Tibial nerve (tissue), 3 donors: ENCODE measurements at regions not wholly inside any gene's neighbourhood (a gene's known extent, or its start where the extent isn't known, plus 50 kb on each side); places are given as distances from the start of the nearest gene placed in this dataset.

Experiments
- CTCF ChIP-seq, 5 experiments: fragments of 200-600 bp in 3 of 5; fragments of 450-650 bp in 2 of 5; sonication (generic) in 3 of 5; IDR thresholded peaks; one replicate each; pipeline ENCODE4 v1.5.1; 2016 to 2019; ENCODE audit warnings: antibody characterized with exemption in 5 of 5, mild to moderate bottlenecking in 3 of 5, moderate library complexity in 2 of 5
- POLR2A ChIP-seq, 2 donors: fragments of 450-650 bp; IDR thresholded peaks; one replicate each; pipeline ENCODE4 v1.6.1; 2017; ENCODE audit warnings: antibody characterized with exemption in 2 of 2, mild to moderate bottlenecking in 2 of 2, moderate library complexity in 2 of 2

GRCh38 chrX:56069299-56069931 is 162.7 kb upstream of the KLF8 start:
- TF ChIP-seq CTCF (IDR thresholded peaks at IDR 0.05) (no peak), POLR2A (IDR thresholded peaks at IDR 0.05) (no peak)
